H1 (cell line): ENCODE measurements at regions not wholly inside any gene's neighbourhood (a gene's known extent, or its start where the extent isn't known, plus 50 kb on each side); places are given as distances from the start of the nearest gene placed in this dataset.

Experiments used
- CTCF ChIA-PET: fragments of 300-600 bp; sonication (Branson Sonifier 250); formaldehyde crosslinking; loops from one replicate; lab custom pipeline; 2021; ENCODE audit not compliant: partially characterized antibody; lab: Charles Lee
- POLR2A ChIA-PET: fragments of 300-600 bp; sonication (Branson Sonifier 250); formaldehyde crosslinking; loops from one replicate; lab custom pipeline; 2021; ENCODE audit warnings: inconsistent platforms; ENCODE audit not compliant: partially characterized antibody; lab: Charles Lee
- DNase-seq, 2 experiments: peaks; one replicate each; pipeline versions ENCODE4 v3.0.0 to v3.0.0-alpha.2; 2010 to 2022; ENCODE audit warnings: low spot score in 2 of 2, low read depth in 1 of 2, mixed read lengths in 1 of 2
- FAIRE-seq: peaks from 2 replicates; lab custom pipeline; 2011; peaks lifted over from hg19 to GRCh38; lab: Jason Lieb, UNC
- H2AFZ ChIP-seq: 2 replicates; pipeline ENCODE4 v1.8.1; 2012; ENCODE audit warnings: low read length, inconsistent platforms
- H2AK5ac ChIP-seq: 2 replicates; pipeline ENCODE4 v1.6.1; 2013; ENCODE audit warnings: low read depth, low read length
- H2BK120ac ChIP-seq: replicated peaks from 2 replicates; pipeline ENCODE3; 2013; ENCODE audit warnings: low read depth, low read length, inconsistent platforms
- H2BK12ac ChIP-seq: 2 replicates; pipeline ENCODE4 v1.6.1; 2013; ENCODE audit warnings: low read depth, low read length
- H2BK15ac ChIP-seq: 2 replicates; pipeline ENCODE4 v1.6.1; 2013; ENCODE audit warnings: low read length
- H2BK20ac ChIP-seq: 2 replicates; pipeline ENCODE4 v1.6.1; 2013; ENCODE audit warnings: low read length
- H2BK5ac ChIP-seq: 2 replicates; pipeline ENCODE4 v1.6.1; 2013; ENCODE audit warnings: low read depth, low read length
- H3K14ac ChIP-seq: 2 replicates; pipeline ENCODE4 v1.6.1; 2013; ENCODE audit warnings: inconsistent platforms; ENCODE audit not compliant: insufficient read length
- H3K18ac ChIP-seq: 2 replicates; pipeline ENCODE4 v1.6.1; 2013; ENCODE audit warnings: low read length; ENCODE audit errors: extremely low read depth
- H3K23ac ChIP-seq: 2 replicates; pipeline ENCODE4 v1.6.1; 2013; ENCODE audit warnings: inconsistent platforms; ENCODE audit not compliant: insufficient read length
- H3K23me2 ChIP-seq: 2 replicates; pipeline ENCODE4 v1.6.1; 2013; ENCODE audit warnings: low read depth, low read length
- H3K27ac ChIP-seq: 2 replicates; pipeline ENCODE4 v1.6.1; 2011; ENCODE audit warnings: low read depth, low read length, inconsistent platforms
- H3K27me3 ChIP-seq, 4 experiments: replicated peaks in 1 of 4; 1 replicate in 1 of 4; 2 replicates in 3 of 4; pipeline versions ENCODE4 v1.6.1 to v1.8.1; 2011 to 2013; ENCODE audit warnings: low read length in 3 of 4, mild to moderate bottlenecking in 3 of 4, inconsistent platforms in 2 of 4, mixed read lengths in 2 of 4, moderate library complexity in 1 of 4; ENCODE audit not compliant: control insufficient read depth in 3 of 4, insufficient read depth in 3 of 4; ENCODE audit errors: extremely low read depth in 1 of 4
- H3K36me3 ChIP-seq, 4 experiments: 2 replicates each; pipeline versions ENCODE4 v1.6.1 to v1.8.1; 2011 to 2013; ENCODE audit warnings: mild to moderate bottlenecking in 4 of 4, low read length in 3 of 4, moderate library complexity in 2 of 4, control low read depth in 1 of 4, inconsistent platforms in 1 of 4; ENCODE audit not compliant: insufficient read depth in 4 of 4, control insufficient read depth in 2 of 4
- H3K4ac ChIP-seq: replicated peaks from 2 replicates; pipeline ENCODE3; 2013; ENCODE audit warnings: low read length, low read depth, mixed read lengths, inconsistent platforms; ENCODE audit not compliant: insufficient read length
- H3K4me1 ChIP-seq, 4 experiments: replicated peaks in 1 of 4; 1 replicate in 1 of 4; 2 replicates in 3 of 4; pipeline versions ENCODE4 v1.6.1 to v1.8.1; 2011 to 2013; ENCODE audit warnings: low read length in 3 of 4, inconsistent platforms in 2 of 4, mixed read lengths in 1 of 4; ENCODE audit not compliant: insufficient read depth in 4 of 4, control insufficient read depth in 3 of 4
- H3K4me2 ChIP-seq, 2 experiments: 2 replicates each; pipeline versions ENCODE4 v1.6.1 to v1.8.1; 2011 to 2013; ENCODE audit warnings: low read depth in 2 of 2, low read length in 2 of 2, control low read depth in 1 of 2, inconsistent platforms in 1 of 2, mild to moderate bottlenecking in 1 of 2; ENCODE audit not compliant: insufficient read depth in 1 of 2
- H3K4me3 ChIP-seq, 4 experiments: fragments of 200-600, 300-600 bp in 1 of 4; sonication (generic), shearing (Covaris generic), sonication (Bioruptor Twin) in 1 of 4; 2 replicates each; pipeline versions ENCODE4 v1.5.1 to v1.8.1; 2011 to 2016; ENCODE audit warnings: low read length in 4 of 4, low read depth in 3 of 4, control low read depth in 2 of 4, inconsistent platforms in 2 of 4, mild to moderate bottlenecking in 2 of 4, mixed read lengths in 1 of 4, moderate library complexity in 1 of 4; ENCODE audit not compliant: insufficient read depth in 2 of 4; ENCODE audit errors: extremely low read depth in 1 of 4
- H3K56ac ChIP-seq: replicated peaks from 2 replicates; pipeline ENCODE3; 2013; ENCODE audit warnings: low read depth, mild to moderate bottlenecking, mixed read lengths, low read length, inconsistent platforms; ENCODE audit not compliant: insufficient read length
- H3K79me1 ChIP-seq: 2 replicates; pipeline ENCODE4 v1.6.1; 2013; ENCODE audit warnings: low read depth, low read length, control low read depth
- H3K79me2 ChIP-seq, 2 experiments: 2 replicates each; pipeline versions ENCODE4 v1.6.1 to v1.8.1; 2012 to 2013; ENCODE audit warnings: low read length in 2 of 2, mild to moderate bottlenecking in 2 of 2, inconsistent platforms in 1 of 2; ENCODE audit not compliant: insufficient read depth in 2 of 2, control insufficient read depth in 1 of 2
- H3K9ac ChIP-seq, 4 experiments: replicated peaks in 1 of 4; 1 replicate in 1 of 4; 2 replicates in 3 of 4; pipeline versions ENCODE4 v1.6.1 to v1.8.1; 2011 to 2013; ENCODE audit warnings: low read depth in 3 of 4, low read length in 3 of 4, control low read depth in 2 of 4, mild to moderate bottlenecking in 2 of 4, moderate library complexity in 2 of 4, inconsistent platforms in 1 of 4; ENCODE audit errors: extremely low read depth in 1 of 4
- H3K9me3 ChIP-seq, 2 experiments: 2 replicates each; pipeline versions ENCODE4 v1.6.1 to v1.8.1; 2012 to 2013; ENCODE audit warnings: mild to moderate bottlenecking in 2 of 2, moderate library complexity in 2 of 2, control low read depth in 1 of 2, inconsistent platforms in 1 of 2, low read depth in 1 of 2, low read length in 1 of 2, mixed read lengths in 1 of 2; ENCODE audit not compliant: insufficient read depth in 2 of 2
- H4K20me1 ChIP-seq, 2 experiments: replicated peaks in 1 of 2; 2 replicates each; pipeline versions ENCODE3 to v1.8.1; 2011 to 2013; ENCODE audit warnings: inconsistent platforms in 2 of 2, low read length in 2 of 2, mild to moderate bottlenecking in 1 of 2; ENCODE audit not compliant: insufficient read depth in 2 of 2, control insufficient read depth in 1 of 2
- H4K5ac ChIP-seq: 2 replicates; pipeline ENCODE4 v1.6.1; 2013; ENCODE audit warnings: low read length, low read depth, mixed read lengths, inconsistent platforms; ENCODE audit not compliant: insufficient read length
- H4K8ac ChIP-seq: 2 replicates; pipeline ENCODE4 v1.8.0; 2013; ENCODE audit warnings: mild to moderate bottlenecking, moderate library complexity, low read length, inconsistent platforms; ENCODE audit not compliant: insufficient read depth; ENCODE audit errors: extremely low read depth
- H4K91ac ChIP-seq: replicated peaks from 2 replicates; pipeline ENCODE3; 2013; ENCODE audit warnings: low read length, mixed read lengths, inconsistent platforms; ENCODE audit not compliant: insufficient read length
- RAD21 ChIP-seq, 2 experiments: IDR thresholded peaks in 1 of 2; conservative IDR thresholded peaks in 1 of 2; 2 replicates each; pipeline ENCODE4 v1.6.1; 2011; ENCODE audit warnings: low read depth in 2 of 2, low read length in 2 of 2, improper control_type of control experiment in 1 of 2, inconsistent platforms in 1 of 2, mild to moderate bottlenecking in 1 of 2, moderate library complexity in 1 of 2
- WGBS, 2 experiments: shearing (Covaris generic) in 1 of 2; methylation state at CpG; one replicate each; pipeline versions ENCODE4 v1.1.6 to v1.1.7; 2013 to 2015; ENCODE audit warnings: low lambda C conversion rate in 2 of 2, mixed read lengths in 2 of 2, inconsistent platforms in 1 of 2, low coverage in 1 of 2, missing lambda C conversion rate in 1 of 2; ENCODE audit not compliant: insufficient replicate concordance in 2 of 2, insufficient coverage in 1 of 2, insufficient read length in 1 of 2; ENCODE audit errors: extremely low coverage in 1 of 2, missing lambda C conversion rate in 1 of 2; 5-methylcytosine and 5-hydroxymethylcytosine counted together

GRCh38 chr11:129657866-129658525, 157.7 kb upstream of the TMEM45B start:
- no peak overlapping the region for H3K9ac ChIP-seq
- no peak overlapping the region for H3K14ac ChIP-seq
- no peak for TF ChIP-seq RAD21 (IDR thresholded peaks at IDR 0.05 in 1 of 2, conservative IDR thresholded peaks at IDR 0.05 in 1 of 2; ENCODE audit: low read depth in 2 of 2, low read length in 2 of 2)
- no peak overlapping the region for H4K5ac ChIP-seq
- H3K4ac ChIP-seq = no peak overlapping the region
- no peak overlapping the region for H2BK15ac ChIP-seq
- H2AK5ac ChIP-seq = no peak overlapping the region
- peaks cover 0 to 3% (median 3%) of the 10 kb centered on the region in 4 experiments; a peak in 4 of 7 replicates for H3K4me1 ChIP-seq
- H3K9me3 ChIP-seq = peaks cover 4 to 5% of the 10 kb centered on the region in 2 experiments; a peak in 3 of 4 replicates
- CTCF ChIA-PET = interaction anchor here (0.6 to 4.2 kb wide), 9 partner anchors 19 to 93 kb away, joined by 3 to 32 read pairs (median 3); no protein-coding TSS in a partner anchor
- H3K18ac ChIP-seq = 0 out of 2 replicates have a peak overlapping the region, but pooled peaks have one; percentile 24
- no peak overlapping the region for H2BK120ac ChIP-seq
- DNase-seq = no peak
- H2AFZ ChIP-seq = peak overlapping the region; percentile 82
- H2BK20ac ChIP-seq = no peak overlapping the region
- no peak overlapping the region for H3K4me2 ChIP-seq
- no peaks in the 10 kb centered on the region for H3K79me1 ChIP-seq
- H3K27ac ChIP-seq = no peak overlapping the region
- no peak for FAIRE-seq
- H3K36me3 ChIP-seq = no peaks in the 10 kb centered on the region
- 0 out of 2 replicates have a peak overlapping the region, but pooled peaks have one; percentile 9 for H2BK12ac ChIP-seq
- H4K91ac ChIP-seq = no peak overlapping the region
- H4K8ac ChIP-seq = no peak overlapping the region; the same call in 1 of the 2 replicates
- H4K20me1 ChIP-seq = no peaks in the 10 kb centered on the region
- 81% methylated on average over 9 of the region's 9 CpGs; no CpG with 5 or more reads in 1 of the 2 experiments for WGBS, 2 experiments
- H2BK5ac ChIP-seq = no peak overlapping the region
- H3K23me2 ChIP-seq = no peaks in the 10 kb centered on the region; the same call in 1 of the 2 replicates
- no peaks in the 10 kb centered on the region for H3K27me3 ChIP-seq
- H3K23ac ChIP-seq = no peak overlapping the region
- POLR2A ChIA-PET = no interaction called here
- no peak overlapping the region for H3K56ac ChIP-seq
- H3K79me2 ChIP-seq = no peaks in the 10 kb centered on the region
- H3K4me3 ChIP-seq = no peak overlapping the region
